ENCODE measurements at regions not wholly inside any gene's neighbourhood (a gene's known extent, or its start where the extent isn't known, plus 50 kb on each side); places are given as distances from the start of the nearest gene placed in this dataset.
"Not testable (repeated sequence)": the region's sequence is repeated elsewhere in the genome, so short reads cannot be mapped to it uniquely, and the experiment has no call there.

DNA sequence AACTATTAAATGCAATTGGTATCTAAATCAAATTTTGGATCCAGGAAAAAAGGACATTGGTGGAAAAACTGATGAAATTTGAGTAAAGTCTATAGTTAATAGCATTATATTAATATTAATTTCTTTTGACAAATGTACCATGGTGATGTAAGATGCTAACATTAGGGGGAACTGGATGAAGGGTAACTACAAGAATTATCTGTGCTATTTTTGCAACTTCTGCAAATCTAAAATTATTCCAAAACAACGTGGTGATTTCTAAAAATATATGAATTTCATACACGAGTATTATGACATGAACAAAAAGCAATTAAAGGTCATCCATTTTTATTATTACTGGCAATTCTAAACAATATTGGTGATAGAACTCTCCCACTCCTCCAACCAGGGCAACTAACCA is 135.6 kb upstream of the RRN3 start:
- WGBS, 2 donors = 45 to 60% methylated on average over 2 of the region's 2 CpGs
- not testable (repeated sequence) for ATAC-seq (ENCODE audit: low FRiP score in 2 of 2)

DNA sequence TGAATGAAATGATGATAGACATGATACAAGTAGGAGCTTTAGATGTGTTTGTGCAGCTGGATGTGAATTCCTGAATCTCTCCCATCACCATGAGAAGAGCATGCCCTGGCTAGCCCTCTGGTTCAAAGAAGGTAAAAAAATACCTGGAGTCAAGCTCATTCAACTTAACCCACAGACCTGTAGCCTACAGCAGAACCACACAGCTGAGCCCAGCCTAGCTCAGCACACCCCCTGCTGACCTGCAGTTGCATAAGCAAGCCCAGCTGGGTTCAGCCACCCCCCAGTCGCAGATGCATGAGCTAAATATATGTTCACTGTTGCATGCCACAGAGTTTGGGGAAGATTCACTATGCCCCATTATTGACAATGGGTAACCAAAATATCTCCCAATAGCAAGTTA is 130.6 kb upstream of the RRN3 start:
- H3K4me3 ChIP-seq; DNase-seq; ATAC-seq (ENCODE audit: low FRiP score in 2 of 2); H3K27ac ChIP-seq; H3K27me3 ChIP-seq; H3K9me3 ChIP-seq; H3K36me3 ChIP-seq; H3K4me1 ChIP-seq: not testable (repeated sequence)
- WGBS, 2 donors = no CpG with 5 or more reads among the region's 1 CpG

More for the DNA sequence above, 135.6 kb upstream of the RRN3 start:
- H3K27me3 ChIP-seq, H3K27ac ChIP-seq, H3K4me1 ChIP-seq, DNase-seq, H3K36me3 ChIP-seq, H3K4me3 ChIP-seq, H3K9me3 ChIP-seq: not testable (repeated sequence)

DNA sequence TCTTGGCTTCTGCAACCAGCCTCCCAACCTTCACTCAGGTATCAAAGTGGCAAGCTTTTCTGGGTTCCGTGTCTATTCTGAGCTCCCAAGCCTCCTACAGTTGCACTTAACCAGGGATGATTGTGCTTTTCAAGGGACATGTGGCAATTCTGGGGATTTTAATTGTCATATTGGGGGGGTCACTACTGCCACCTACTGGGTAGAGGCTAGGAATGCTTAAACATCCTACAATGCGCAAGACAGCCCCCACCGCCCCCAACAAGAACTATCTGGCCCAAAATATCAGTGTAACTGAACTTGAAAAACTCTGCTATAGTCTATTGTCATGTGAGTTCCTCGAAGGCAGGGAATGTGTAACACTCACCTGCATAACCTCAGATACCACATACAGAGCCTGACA is 129.3 kb upstream of the RRN3 start:
- 44 to 80% methylated on average over 1 of the region's 4 CpGs for WGBS, 2 donors
- not testable (repeated sequence) for H3K4me1 ChIP-seq, H3K36me3 ChIP-seq, H3K27ac ChIP-seq, DNase-seq, H3K9me3 ChIP-seq, H3K27me3 ChIP-seq, H3K4me3 ChIP-seq
- ATAC-seq (ENCODE audit: low FRiP score in 2 of 2) = peak in 1 of 2 donors; percentile 31

DNA sequence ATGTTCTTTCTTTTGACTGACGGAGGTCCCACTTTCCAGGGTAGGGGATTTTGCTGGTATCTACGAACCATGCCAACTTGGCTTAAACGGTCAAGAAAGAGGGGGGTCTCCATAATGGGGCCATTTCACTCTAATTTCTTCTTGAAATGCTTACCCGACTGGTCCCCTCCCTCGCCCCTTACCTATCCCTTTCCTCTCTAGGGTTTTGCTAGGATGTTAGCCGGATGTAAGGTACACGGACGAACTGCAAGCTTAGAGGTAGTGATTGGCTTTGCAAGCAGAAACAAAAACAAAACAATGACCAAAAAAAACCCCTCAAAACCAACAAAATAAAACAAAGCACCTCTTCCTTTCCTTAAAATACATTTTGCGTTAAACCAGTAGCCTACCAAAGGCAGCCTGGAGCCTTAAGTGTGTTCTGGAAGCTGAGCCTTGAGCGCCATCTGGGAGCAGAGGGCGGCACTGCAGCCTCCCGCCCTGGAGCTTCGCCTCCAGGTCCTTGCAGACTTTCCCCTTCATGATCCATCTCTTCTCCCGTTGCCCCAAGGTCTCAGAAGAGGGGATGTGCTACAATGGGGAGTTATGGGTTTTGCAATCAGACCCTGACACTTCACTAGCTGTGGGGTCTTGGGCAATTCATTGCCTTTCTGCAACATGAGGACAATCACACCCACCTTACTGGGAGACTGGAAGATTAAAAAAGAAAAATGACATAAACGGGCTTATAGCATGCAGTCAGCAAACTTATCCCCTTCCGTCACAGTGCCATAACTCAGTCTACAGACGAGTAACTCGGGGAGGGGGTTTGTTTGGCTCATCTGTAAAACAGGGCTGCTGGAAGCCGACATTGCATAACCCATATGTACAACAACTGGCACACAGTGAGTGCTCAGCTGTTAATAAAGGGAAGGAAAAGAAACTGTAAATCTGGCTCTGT is 125.9 kb upstream of the RRN3 start:
- TF ChIP-seq, protein P1, sequence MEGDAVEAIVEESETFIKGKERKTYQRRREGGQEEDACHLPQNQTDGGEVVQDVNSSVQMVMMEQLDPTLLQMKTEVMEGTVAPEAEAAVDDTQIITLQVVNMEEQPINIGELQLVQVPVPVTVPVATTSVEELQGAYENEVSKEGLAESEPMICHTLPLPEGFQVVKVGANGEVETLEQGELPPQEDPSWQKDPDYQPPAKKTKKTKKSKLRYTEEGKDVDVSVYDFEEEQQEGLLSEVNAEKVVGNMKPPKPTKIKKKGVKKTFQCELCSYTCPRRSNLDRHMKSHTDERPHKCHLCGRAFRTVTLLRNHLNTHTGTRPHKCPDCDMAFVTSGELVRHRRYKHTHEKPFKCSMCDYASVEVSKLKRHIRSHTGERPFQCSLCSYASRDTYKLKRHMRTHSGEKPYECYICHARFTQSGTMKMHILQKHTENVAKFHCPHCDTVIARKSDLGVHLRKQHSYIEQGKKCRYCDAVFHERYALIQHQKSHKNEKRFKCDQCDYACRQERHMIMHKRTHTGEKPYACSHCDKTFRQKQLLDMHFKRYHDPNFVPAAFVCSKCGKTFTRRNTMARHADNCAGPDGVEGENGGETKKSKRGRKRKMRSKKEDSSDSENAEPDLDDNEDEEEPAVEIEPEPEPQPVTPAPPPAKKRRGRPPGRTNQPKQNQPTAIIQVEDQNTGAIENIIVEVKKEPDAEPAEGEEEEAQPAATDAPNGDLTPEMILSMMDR (IDR thresholded peaks at IDR 0.05) = peak in 5 of 6 experiments; percentile 33 to 76 (median 56)
- not testable (repeated sequence) for H3K27ac ChIP-seq, H3K27me3 ChIP-seq, H3K36me3 ChIP-seq, H3K4me3 ChIP-seq, DNase-seq, H3K9me3 ChIP-seq, H3K4me1 ChIP-seq
- WGBS, 2 donors = 32 to 37% methylated on average over 7 to 9 of the region's 19 CpGs
- ATAC-seq (ENCODE audit: low FRiP score in 2 of 2) = peak; percentile 89 to 94

DNA sequence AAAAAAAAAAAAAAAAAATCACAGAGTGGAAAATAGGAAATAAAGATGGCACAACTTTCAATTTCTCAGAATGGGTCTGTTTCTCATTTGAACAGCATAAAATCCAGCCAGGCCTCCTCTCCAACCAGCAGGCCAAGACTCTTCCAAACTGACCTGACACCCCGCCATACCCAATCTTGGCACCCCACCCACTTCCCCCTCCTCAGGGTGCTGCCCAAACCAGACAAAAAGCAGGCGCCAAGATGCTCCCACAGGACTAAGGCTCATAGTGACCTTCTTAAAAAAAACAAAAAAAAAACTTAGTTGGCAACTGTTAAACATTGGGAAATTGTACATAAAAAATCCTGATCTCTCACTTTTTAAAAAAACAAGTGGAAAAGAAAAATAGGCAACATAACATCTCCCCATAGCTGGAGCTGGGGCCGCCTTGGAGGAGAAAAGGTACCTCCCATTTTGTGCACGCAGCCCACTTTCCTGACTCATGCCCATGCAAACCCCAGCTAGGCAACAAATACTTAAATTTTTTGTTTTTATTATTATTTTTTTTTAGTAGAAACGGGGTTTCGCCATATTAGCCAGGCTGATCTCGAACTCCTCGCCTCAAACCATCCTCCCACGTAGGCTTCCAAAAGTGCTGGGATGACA is 124.9 kb upstream of the RRN3 start:
- not testable (repeated sequence) for H3K27me3 ChIP-seq; H3K4me1 ChIP-seq; H3K4me3 ChIP-seq; DNase-seq; H3K27ac ChIP-seq; H3K9me3 ChIP-seq; ATAC-seq (ENCODE audit: low FRiP score in 2 of 2); H3K36me3 ChIP-seq
- WGBS, 2 donors = 83 to 90% methylated on average over 7 to 8 of the region's 9 CpGs

DNA sequence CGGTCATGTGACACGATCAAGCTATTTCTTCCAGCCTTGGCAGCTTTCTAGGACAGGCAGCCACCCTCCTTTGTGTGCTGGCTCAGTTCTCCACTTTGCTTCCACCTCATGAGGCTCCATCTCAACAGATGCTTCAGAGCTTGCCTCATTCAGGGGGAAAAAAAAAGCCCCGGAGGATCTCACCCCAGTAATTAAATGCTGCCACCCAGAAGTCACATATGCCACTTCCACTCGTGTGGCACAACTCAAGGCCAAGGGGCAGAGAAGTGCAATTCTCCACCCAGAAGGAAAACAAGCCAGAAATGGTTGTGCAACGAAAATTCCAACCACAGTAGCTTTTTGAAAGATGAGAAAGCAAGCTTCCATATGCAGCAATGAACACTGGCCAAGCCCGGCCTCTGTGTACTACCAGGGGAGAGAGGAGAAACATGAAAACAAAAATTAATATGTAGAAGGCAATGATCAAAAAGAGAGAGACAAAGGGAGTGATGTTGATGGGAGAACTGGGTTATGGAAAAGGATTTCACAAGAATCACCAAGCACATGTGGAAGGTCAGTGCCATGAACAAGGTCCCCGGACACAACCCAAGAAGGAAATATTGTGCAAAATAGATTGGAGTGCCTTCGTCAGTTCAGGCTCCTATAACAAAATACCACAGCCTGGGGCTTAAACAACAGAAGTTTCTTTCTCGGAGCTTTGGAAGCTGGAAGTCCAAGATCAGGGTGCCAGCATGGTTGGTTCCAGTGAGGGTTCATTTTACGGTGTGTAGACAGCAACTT is 113.3 kb upstream of the RRN3 start:
- 40 to 71% methylated on average over 4 to 6 of the region's 10 CpGs for WGBS, 2 donors
- H3K27me3 ChIP-seq, H3K36me3 ChIP-seq, H3K27ac ChIP-seq, H3K4me1 ChIP-seq, H3K4me3 ChIP-seq, DNase-seq, H3K9me3 ChIP-seq: not testable (repeated sequence)
- peak in 1 of 2 donors; percentile 61 for ATAC-seq (ENCODE audit: low FRiP score in 2 of 2)

DNA sequence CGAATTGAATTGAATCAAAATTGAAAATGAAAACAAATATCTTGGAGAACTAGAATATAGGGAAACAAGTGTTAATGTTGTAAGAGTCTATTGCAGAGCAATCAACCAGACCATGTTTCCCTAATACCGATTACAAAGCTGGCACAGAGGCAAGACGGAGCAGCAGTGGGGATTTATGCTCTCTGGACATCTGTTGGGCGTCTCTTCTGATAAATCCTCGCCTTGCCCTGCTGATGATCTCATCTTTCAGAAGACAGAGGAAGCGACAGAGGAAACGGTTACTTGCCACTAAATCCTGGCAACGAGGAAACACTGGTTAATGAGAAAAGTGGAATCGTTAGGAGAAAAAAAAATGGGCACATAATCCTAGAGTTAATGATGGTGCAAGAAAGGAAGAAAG is 112.4 kb upstream of the RRN3 start:
- H3K36me3 ChIP-seq = not testable (repeated sequence)
- WGBS, 2 donors = no CpG with 5 or more reads among the region's 9 CpGs

DNA sequence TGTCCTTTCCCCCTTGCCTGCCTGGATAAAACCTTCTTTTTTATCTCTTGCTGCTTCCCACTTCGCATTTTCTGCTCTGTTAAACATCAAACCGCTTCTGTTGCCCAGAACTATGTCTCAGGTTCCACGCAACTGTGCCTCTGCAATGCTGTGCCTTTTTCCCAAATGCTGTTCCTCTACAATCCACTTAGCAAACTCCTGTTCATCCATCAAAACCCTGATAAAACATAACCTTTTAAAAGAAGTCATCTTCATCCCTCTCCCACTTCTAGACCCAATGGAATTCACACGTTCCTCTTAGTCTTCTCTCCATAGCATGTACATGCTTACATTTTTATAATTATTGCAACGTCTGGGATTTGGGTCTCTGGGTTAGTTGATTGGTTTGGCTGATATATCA is 111.9 kb upstream of the RRN3 start:
- DNase-seq; H3K36me3 ChIP-seq; H3K27ac ChIP-seq; H3K4me3 ChIP-seq; ATAC-seq (ENCODE audit: low FRiP score in 2 of 2); H3K9me3 ChIP-seq; H3K4me1 ChIP-seq; H3K27me3 ChIP-seq: not testable (repeated sequence)
- WGBS, 2 donors = 94 to 98% methylated on average over 3 of the region's 5 CpGs

More for the DNA sequence above, 112.4 kb upstream of the RRN3 start:
- H3K27me3 ChIP-seq, H3K4me1 ChIP-seq, H3K9me3 ChIP-seq, H3K27ac ChIP-seq, H3K4me3 ChIP-seq, DNase-seq: not testable (repeated sequence)
- peak in 1 of 2 donors; percentile 46 for ATAC-seq (ENCODE audit: low FRiP score in 2 of 2)

DNA sequence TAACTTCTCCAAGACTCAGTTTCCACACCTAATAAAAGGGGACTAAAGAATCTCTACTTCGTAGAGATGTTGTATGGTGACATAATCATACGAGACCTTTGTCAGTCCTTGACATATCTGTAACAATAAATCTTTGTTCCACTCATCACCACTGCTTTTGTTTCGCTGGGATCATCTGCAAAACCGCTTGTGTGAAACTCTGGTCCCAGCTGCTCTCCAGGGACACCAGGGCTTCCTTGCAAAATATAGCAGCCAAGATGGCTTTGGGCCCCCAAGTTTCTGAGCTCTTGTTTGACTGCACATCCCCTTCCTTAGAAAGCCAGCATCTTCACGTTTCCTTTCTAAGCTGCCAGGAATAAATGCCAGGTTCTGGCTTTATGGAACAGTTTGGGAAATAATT is 110.5 kb upstream of the RRN3 start:
- H3K4me3 ChIP-seq; H3K4me1 ChIP-seq; ATAC-seq (ENCODE audit: low FRiP score in 2 of 2); H3K9me3 ChIP-seq; H3K27me3 ChIP-seq; H3K36me3 ChIP-seq; DNase-seq; H3K27ac ChIP-seq: not testable (repeated sequence)
- WGBS, 2 donors = 69 to 75% methylated on average over 3 to 4 of the region's 5 CpGs

DNA sequence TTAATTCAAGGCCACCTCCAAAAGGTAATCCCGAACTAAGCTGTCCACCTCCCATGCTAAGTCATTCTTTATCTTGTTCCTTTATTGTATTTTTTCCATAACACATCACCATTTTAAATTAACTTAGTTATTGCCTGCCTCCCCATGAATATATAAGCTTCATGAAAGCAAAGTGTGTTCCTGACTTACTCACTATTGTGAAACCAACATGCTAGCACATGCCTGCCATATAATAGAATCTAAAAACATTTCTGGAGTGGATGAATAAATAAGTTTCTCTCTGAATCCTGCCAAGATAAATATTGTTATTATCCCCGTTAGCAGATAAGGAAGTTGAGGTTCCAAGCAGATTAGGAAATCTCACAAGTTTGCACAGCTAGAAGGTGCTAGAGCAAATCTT is 98.7 kb upstream of the RRN3 start:
- H3K4me1 ChIP-seq; H3K9me3 ChIP-seq; H3K27ac ChIP-seq; ATAC-seq (ENCODE audit: low FRiP score in 2 of 2); H3K4me3 ChIP-seq; H3K36me3 ChIP-seq; H3K27me3 ChIP-seq; DNase-seq: not testable (repeated sequence)
- WGBS, 2 donors = 45 to 47% methylated on average over 2 of the region's 2 CpGs

DNA sequence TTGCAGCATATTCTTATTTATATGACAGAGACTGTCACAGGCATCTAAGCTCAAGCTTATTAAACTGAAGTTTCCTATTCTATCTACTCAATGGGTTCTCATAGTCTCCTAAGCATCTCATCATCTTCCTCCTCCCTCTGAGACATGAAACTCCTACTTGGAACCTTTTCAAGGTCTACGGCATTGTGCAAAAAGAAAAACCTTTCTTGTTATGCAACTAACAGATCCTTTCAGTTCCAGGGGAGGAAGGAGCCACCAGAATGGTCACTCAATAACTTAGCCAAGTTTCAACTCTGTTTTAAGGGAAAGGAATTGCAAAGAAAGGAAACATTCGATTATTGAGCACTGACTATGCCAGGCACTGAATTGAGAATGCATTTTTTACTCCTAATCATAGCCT is 98.1 kb upstream of the RRN3 start:
- WGBS, 2 donors = no CpG with 5 or more reads among the region's 2 CpGs
- ATAC-seq (ENCODE audit: low FRiP score in 2 of 2); H3K4me3 ChIP-seq; H3K4me1 ChIP-seq; DNase-seq; H3K9me3 ChIP-seq; H3K27ac ChIP-seq; H3K27me3 ChIP-seq; H3K36me3 ChIP-seq: not testable (repeated sequence)

DNA sequence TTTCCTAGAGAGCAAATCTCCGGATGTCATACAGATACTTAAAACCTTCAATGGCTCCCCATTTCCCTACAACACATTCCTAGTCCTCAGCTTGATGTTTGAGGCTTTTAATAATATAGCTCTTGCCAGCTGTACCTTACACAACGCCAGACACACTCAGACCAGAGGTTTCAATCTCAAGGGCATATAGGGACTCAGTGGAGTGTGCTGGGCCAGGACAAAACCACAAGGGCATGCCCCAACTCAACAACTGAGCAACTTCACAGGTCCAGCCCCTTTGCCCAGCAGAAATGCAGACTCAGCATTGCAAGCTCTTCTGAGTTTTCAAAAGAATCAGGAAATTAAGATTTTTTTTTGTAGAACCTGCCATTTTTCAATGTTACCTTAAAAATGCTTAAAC is 95.4 kb upstream of the RRN3 start:
- H3K4me1 ChIP-seq; H3K27ac ChIP-seq; H3K27me3 ChIP-seq; ATAC-seq (ENCODE audit: low FRiP score in 2 of 2); H3K9me3 ChIP-seq; H3K4me3 ChIP-seq; H3K36me3 ChIP-seq; DNase-seq: not testable (repeated sequence)
- WGBS, 2 donors = no CpG with 5 or more reads among the region's 2 CpGs

Data from upper lobe of left lung (tissue), 6 donors.